ENCODE measurements at regions not wholly inside any gene's neighbourhood (a gene's known extent, or its start where the extent isn't known, plus 50 kb on each side); places are given as distances from the start of the nearest gene placed in this dataset.

DNA sequence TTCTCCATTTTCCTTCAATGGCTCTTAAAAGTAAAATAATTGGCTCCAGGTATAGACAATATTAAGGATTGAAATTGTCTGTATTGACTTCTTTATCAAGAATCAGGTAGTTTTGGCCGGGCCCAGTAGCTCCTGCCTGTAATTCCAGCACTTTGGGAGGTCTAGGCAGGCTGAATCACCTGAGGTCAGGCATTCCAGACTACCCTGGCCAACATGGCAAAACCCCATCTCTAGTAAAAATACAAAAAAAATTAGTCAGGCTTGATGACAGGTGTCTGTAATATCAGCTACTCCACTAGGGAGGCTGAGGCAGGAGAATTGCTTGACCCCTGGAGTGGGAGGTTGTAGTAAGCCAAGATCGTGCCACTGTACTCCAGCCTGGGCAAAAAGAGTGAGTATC, 1008.5 kb upstream of the EEF2KMT start:
- WGBS, 2 experiments (ENCODE audit: low coverage in 1 of 2, low lambda C conversion rate in 2 of 2, missing lambda C conversion rate in 2 of 2) = 0 to 5% methylated on average over 2 of the region's 2 CpGs
- no peaks in the 10 kb centered on the region for H3F3A ChIP-seq (ENCODE audit: insufficient read depth)
- H3K36me3 ChIP-seq (ENCODE audit: low read depth) = no peaks in the 10 kb centered on the region
- H2AFZ ChIP-seq = no peak overlapping the region
- no peaks in the 10 kb centered on the region for H3K9me3 ChIP-seq (ENCODE audit: low read depth)
- no peaks in the 10 kb centered on the region for H3K4me1 ChIP-seq (ENCODE audit: insufficient read depth)
- H3K4me3 ChIP-seq = no peak overlapping the region
- H4K20me1 ChIP-seq (ENCODE audit: insufficient read depth) = no peaks in the 10 kb centered on the region
- TF ChIP-seq EZH2phosphoT487 (IDR thresholded peaks at IDR 0.05; ENCODE audit: insufficient read depth, low read depth) (no peak), EZH2 (IDR thresholded peaks at IDR 0.05; ENCODE audit: insufficient read depth, poor library complexity, severe bottlenecking) (no peak)
- H3K9ac ChIP-seq = no peak overlapping the region
- in situ Hi-C loops (cut with MboI) = no loop called here
- no peak overlapping the region for H3K4me2 ChIP-seq (ENCODE audit: unreplicated experiment)
- no peaks in the 10 kb centered on the region for H3K79me2 ChIP-seq (ENCODE audit: insufficient read depth)
- DNase-seq = no peak
- no peaks in the 10 kb centered on the region for H3K27me3 ChIP-seq (replicated peaks; ENCODE audit: insufficient read depth)
- no peaks in the 10 kb centered on the region for H3K9me2 ChIP-seq (ENCODE audit: insufficient read depth)
- H3K27ac ChIP-seq = no peak overlapping the region

DNA sequence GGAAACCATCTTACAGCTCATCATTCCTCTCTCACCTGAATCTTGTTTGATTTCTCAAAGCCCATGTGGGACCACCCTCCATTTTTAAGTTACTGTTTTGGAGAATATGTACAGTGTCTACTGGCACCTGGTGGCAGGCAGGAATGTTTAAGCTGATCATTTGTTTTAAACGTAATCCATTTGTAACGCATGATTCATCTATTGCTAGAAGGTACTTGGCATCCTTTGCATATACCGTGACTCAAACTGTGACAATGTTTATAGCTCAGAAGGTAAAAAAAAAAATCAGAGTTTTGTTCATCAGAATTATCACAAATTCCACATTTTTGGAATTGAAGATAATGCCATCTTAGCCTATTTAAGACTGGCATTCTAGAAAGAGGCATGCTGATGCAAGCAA, 1007.5 kb upstream of the EEF2KMT start:
- no peak overlapping the region for H3K4me2 ChIP-seq (ENCODE audit: unreplicated experiment)
- WGBS, 2 experiments (ENCODE audit: low coverage in 1 of 2, low lambda C conversion rate in 2 of 2, missing lambda C conversion rate in 2 of 2) = 9 to 17% methylated on average over 3 of the region's 3 CpGs
- no peak overlapping the region for H2AFZ ChIP-seq
- H3K9me3 ChIP-seq (ENCODE audit: low read depth) = no peaks in the 10 kb centered on the region
- no peak overlapping the region for H3K27ac ChIP-seq
- no peak overlapping the region for H3K9ac ChIP-seq
- in situ Hi-C loops (cut with MboI) = no loop called here
- DNase-seq = no peak
- no peaks in the 10 kb centered on the region for H3K4me1 ChIP-seq (ENCODE audit: insufficient read depth)
- no peak overlapping the region for H3K4me3 ChIP-seq
- no peaks in the 10 kb centered on the region for H4K20me1 ChIP-seq (ENCODE audit: insufficient read depth)
- TF ChIP-seq EZH2phosphoT487 (IDR thresholded peaks at IDR 0.05; ENCODE audit: insufficient read depth, low read depth) (no peak), EZH2 (IDR thresholded peaks at IDR 0.05; ENCODE audit: insufficient read depth, poor library complexity, severe bottlenecking) (no peak)
- H3K36me3 ChIP-seq (ENCODE audit: low read depth) = no peaks in the 10 kb centered on the region
- no peaks in the 10 kb centered on the region for H3K9me2 ChIP-seq (ENCODE audit: insufficient read depth)
- H3K79me2 ChIP-seq (ENCODE audit: insufficient read depth) = no peaks in the 10 kb centered on the region
- H3F3A ChIP-seq (ENCODE audit: insufficient read depth) = no peaks in the 10 kb centered on the region
- no peaks in the 10 kb centered on the region for H3K27me3 ChIP-seq (replicated peaks; ENCODE audit: insufficient read depth)

DNA sequence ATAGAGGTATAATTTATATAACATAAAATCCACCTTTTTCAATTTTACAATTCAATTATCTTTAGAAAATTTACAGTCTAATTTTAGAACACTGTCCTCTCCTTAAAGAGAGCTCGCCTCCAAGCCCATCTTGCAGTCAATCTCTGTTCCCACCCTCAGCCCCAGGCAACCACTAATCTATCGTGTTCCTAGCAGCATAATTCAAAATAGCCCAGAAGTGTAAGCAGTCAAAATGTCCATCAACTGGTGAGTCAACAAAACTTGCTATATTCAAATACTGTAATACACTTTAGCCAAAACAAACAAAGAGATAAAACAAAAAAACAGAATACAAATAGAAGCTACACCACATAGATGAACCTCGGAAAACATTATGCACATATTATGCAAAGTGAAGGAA, 1006.8 kb upstream of the EEF2KMT start:
- H3K27ac ChIP-seq = no peak overlapping the region
- H3K79me2 ChIP-seq (ENCODE audit: insufficient read depth) = no peaks in the 10 kb centered on the region
- H3K36me3 ChIP-seq (ENCODE audit: low read depth) = no peaks in the 10 kb centered on the region
- H4K20me1 ChIP-seq (ENCODE audit: insufficient read depth) = no peaks in the 10 kb centered on the region
- no peak for DNase-seq
- H3K9me2 ChIP-seq (ENCODE audit: insufficient read depth) = no peaks in the 10 kb centered on the region
- no peak overlapping the region for H3K4me3 ChIP-seq
- H3K27me3 ChIP-seq (replicated peaks; ENCODE audit: insufficient read depth) = no peaks in the 10 kb centered on the region
- H3F3A ChIP-seq (ENCODE audit: insufficient read depth) = no peaks in the 10 kb centered on the region
- 2 to 7% methylated on average over 3 of the region's 3 CpGs for WGBS, 2 experiments (ENCODE audit: low coverage in 1 of 2, low lambda C conversion rate in 2 of 2, missing lambda C conversion rate in 2 of 2)
- in situ Hi-C loops (cut with MboI) = no loop called here
- no peak overlapping the region for H3K4me2 ChIP-seq (ENCODE audit: unreplicated experiment)
- H2AFZ ChIP-seq = no peak overlapping the region
- H3K4me1 ChIP-seq (ENCODE audit: insufficient read depth) = no peaks in the 10 kb centered on the region
- TF ChIP-seq EZH2 (IDR thresholded peaks at IDR 0.05; ENCODE audit: insufficient read depth, poor library complexity, severe bottlenecking) (no peak), EZH2phosphoT487 (IDR thresholded peaks at IDR 0.05; ENCODE audit: insufficient read depth, low read depth) (no peak)
- H3K9ac ChIP-seq = no peak overlapping the region
- H3K9me3 ChIP-seq (ENCODE audit: low read depth) = no peaks in the 10 kb centered on the region

- Histone ChIP-seq H3K4me3 (no peak overlapping the region), H3K79me2 (ENCODE audit: insufficient read depth) (no peaks in the 10 kb centered on the region), H4K20me1 (ENCODE audit: insufficient read depth) (no peaks in the 10 kb centered on the region), H3K9me2 (ENCODE audit: insufficient read depth) (no peaks in the 10 kb centered on the region), H3K4me2 (ENCODE audit: unreplicated experiment) (no peak overlapping the region), H3K9me3 (ENCODE audit: low read depth) (no peaks in the 10 kb centered on the region), H3K27me3 (replicated peaks; ENCODE audit: insufficient read depth) (no peaks in the 10 kb centered on the region), H3K36me3 (ENCODE audit: low read depth) (no peaks in the 10 kb centered on the region), H3K4me1 (ENCODE audit: insufficient read depth) (no peaks in the 10 kb centered on the region), H3K9ac (no peak overlapping the region), H3F3A (ENCODE audit: insufficient read depth) (no peaks in the 10 kb centered on the region), H2AFZ (no peak overlapping the region), H3K27ac (no peak overlapping the region)
- TF ChIP-seq EZH2phosphoT487 (IDR thresholded peaks at IDR 0.05; ENCODE audit: insufficient read depth, low read depth) (no peak), EZH2 (IDR thresholded peaks at IDR 0.05; ENCODE audit: insufficient read depth, poor library complexity, severe bottlenecking) (no peak)
- no peak for DNase-seq
- in situ Hi-C loops (cut with MboI) = no loop called here
- WGBS, 2 experiments (ENCODE audit: low coverage in 1 of 2, low lambda C conversion rate in 2 of 2, missing lambda C conversion rate in 2 of 2) = 0 to 5% methylated on average over 2 of the region's 2 CpGs
These were observed 1006.0 kb upstream of the EEF2KMT start for GRCh38 chr16:6103561-6103960.

DNA sequence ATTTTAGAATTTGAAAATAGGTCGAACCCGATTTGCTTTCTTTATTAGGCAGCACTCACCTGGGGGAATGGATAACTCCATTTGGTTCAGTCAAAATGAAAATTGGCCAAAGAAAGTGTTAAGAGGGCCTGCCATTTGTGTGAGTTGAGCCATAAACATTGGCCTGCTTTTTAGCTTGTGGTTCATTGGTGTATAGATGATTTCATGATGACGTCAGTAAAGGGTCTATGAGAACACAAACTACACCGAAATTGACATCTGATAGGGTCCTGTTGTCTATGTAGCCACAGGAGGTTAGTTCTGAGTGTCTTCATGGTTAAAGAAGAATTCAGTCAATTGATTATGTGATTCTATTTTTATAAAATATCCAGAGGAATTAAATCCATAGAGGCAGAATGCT, 1001.5 kb upstream of the EEF2KMT start:
- no peak overlapping the region for H2AFZ ChIP-seq
- in situ Hi-C loops (cut with MboI) = no loop called here
- H3K27ac ChIP-seq = no peak overlapping the region
- no peak for DNase-seq
- no peaks in the 10 kb centered on the region for H4K20me1 ChIP-seq (ENCODE audit: insufficient read depth)
- H3K9ac ChIP-seq = no peak overlapping the region
- TF ChIP-seq EZH2phosphoT487 (IDR thresholded peaks at IDR 0.05; ENCODE audit: insufficient read depth, low read depth) (no peak), EZH2 (IDR thresholded peaks at IDR 0.05; ENCODE audit: insufficient read depth, poor library complexity, severe bottlenecking) (no peak)
- no peaks in the 10 kb centered on the region for H3K36me3 ChIP-seq (ENCODE audit: low read depth)
- H3K9me2 ChIP-seq (ENCODE audit: insufficient read depth) = no peaks in the 10 kb centered on the region
- H3F3A ChIP-seq (ENCODE audit: insufficient read depth) = no peaks in the 10 kb centered on the region
- no peaks in the 10 kb centered on the region for H3K9me3 ChIP-seq (ENCODE audit: low read depth)
- 9 to 11% methylated on average over 4 of the region's 4 CpGs for WGBS, 2 experiments (ENCODE audit: low coverage in 1 of 2, low lambda C conversion rate in 2 of 2, missing lambda C conversion rate in 2 of 2)
- H3K27me3 ChIP-seq (replicated peaks; ENCODE audit: insufficient read depth) = no peaks in the 10 kb centered on the region
- no peak overlapping the region for H3K4me3 ChIP-seq
- no peaks in the 10 kb centered on the region for H3K4me1 ChIP-seq (ENCODE audit: insufficient read depth)
- H3K4me2 ChIP-seq (ENCODE audit: unreplicated experiment) = no peak overlapping the region
- no peaks in the 10 kb centered on the region for H3K79me2 ChIP-seq (ENCODE audit: insufficient read depth)

All from GM23248 (cell line).